GM19240 (cell line): ENCODE measurements at regions not wholly inside any gene's neighbourhood (a gene's known extent, or its start where the extent isn't known, plus 50 kb on each side); places are given as distances from the start of the nearest gene placed in this dataset.

Source experiments
- DNase-seq: peaks from one replicate; pipeline ENCODE4 v3.0.0; 2011; ENCODE audit warnings: low spot score; ENCODE audit not compliant: insufficient read length

DNA sequence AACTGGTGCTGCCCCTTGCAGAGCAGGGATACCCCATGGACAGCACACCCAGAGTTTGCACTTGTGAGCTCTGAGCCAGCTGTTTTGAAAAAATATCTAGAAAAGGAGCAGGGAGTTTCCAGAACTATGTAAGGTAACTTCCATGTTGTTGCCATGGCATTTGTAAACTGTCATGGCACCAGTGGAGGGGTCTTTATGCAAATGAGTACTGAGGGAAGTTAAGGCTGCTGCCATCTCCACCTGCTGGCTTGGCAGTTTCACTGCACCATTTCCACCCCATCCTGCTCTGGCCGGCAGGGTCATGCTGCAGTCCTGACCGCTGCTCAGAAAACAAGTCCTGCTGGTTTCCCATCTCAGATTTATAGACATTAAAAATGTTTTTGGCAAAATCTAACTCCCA is 52.3 kb upstream of the SNTG2 start:
- no peak for DNase-seq

DNA sequence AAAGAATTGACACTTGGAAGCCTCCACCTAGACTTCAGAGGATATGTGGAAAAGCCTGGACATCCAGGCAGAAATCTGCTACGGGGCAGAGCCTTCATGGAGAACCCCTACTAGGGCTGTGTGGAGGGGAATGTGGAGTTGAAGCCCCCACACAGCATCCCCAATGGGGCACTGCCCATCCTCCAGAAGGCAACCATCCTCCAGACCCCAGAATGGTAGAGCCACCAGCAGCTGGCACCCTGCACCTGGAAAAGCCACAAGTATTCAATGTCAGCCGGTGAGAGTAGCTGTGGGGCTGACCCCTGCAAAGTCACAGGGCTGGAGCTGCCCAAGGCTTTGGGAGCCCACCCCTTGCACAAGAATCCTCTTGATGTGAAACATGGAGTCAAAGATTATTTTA is 53.6 kb upstream of the SNTG2 start:
- no peak for DNase-seq

- no peak for DNase-seq
These were observed 57.3 kb upstream of the SNTG2 start for GRCh38 chr2:893311-893710.

DNA sequence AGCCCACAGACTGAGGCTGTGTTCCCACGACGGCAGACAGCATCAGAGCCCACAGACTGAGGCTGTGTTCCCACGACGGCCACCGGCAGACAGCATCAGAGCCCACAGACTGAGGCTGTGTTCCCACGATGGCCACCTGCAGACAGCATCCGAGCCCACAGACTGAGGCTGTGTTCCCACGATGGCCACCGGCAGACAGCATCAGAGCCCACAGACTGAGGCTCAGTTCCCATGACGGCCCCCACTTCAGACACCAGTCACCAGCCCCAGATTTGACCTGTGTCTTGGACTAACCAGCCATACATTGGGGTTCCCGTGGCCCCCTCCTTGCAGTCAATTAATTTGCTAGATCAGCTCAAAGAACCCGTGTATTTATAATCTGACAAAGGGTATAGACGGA is 57.8 kb upstream of the SNTG2 start:
- no peak for DNase-seq

DNA sequence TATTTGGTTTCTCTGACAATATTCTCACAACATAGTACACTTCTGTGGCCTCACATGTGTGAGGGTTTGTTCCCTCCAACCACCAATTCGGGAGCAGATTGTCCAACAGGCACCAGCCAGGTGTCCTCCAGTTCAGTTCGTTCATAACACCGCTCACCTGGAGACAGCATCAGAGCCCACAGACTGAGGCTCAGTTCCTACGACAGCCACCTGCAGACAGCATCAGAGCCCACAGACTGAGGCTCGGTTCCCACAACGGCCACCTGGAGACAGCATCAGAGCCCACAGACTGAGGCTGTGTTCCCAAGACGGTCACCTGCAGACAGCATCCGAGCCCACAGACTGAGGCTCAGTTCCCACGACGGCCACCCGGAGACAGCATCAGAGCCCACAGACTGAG is 58.2 kb upstream of the SNTG2 start:
- no peak for DNase-seq

DNA sequence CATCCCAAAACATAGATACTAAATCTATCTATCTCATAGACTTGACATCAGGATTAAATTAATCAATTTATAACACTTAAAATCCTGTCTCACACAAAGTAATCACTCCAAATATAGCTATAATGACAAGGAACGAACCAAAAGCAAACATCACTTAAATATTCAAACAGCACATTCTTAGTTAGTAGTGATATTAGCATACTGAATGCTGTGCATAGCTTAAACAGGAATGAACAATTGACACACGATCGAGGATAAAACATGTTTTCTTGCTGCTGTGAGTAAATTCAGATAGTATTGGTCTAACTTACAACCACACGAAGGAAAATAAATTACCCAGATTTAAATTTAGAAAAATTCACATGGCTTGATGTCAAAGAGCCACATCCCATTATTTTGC is 58.9 kb upstream of the SNTG2 start:
- no peak for DNase-seq

DNA sequence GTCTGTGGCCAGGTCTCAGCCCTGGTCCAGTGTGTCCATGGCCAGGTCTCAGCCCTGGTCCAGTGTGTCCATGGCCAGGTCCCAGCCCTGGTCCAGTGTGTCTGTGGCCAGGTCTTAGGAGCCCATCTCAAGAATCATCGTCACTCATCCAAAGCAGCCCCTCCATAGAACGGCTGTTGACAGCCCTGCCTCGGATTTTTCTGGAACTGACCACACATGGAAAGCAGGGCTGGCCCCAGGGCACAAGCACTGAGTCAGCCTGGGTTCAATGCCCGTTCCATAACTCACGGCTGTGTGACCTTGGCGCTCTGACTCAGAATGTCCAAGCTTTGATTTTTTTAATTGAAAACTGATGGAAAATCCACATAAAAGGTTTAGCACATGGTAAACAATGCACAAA is 59.9 kb upstream of the SNTG2 start:
- DNase-seq, result no peak

- no peak for DNase-seq
These were observed 60.4 kb upstream of the SNTG2 start for GRCh38 chr2:890214-890613.

DNA sequence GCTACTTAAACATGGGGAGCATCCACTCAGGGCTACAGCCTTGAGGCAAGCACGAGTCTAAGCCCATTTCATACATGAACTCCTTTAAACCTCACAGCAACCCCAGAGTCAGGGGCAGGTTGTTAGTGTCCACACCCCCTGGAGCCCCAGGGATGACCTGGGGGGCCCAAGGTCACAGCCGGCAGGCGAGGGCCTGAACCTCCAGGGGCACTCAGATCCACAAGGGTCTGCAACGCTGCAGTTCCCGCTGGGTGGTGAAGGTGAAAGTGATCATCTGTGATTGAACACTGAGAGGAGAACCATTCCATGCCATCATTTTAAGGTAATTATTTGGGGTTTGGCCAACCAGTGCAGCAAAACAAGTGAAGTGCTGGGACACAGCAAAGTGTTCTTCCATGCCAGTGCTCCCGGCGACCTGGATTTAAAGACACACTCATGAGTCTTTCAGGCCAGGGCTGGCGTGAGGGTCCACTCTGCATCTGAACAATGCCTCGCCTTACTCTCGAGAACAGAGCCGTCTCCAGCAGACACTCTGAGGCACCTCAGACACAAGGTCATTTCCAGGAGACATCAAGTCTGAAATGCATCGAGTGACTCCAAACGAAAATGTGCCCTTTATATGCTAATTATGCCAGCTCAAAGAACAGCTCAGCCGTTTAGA is 61.6 kb upstream of the SNTG2 start:
- DNase-seq, result no peak

GRCh38 chr2:888211-888801 is 62.3 kb upstream of the SNTG2 start:
- no peak for DNase-seq

- no peak for DNase-seq
These were observed 63.0 kb upstream of the SNTG2 start for GRCh38 chr2:887639-888038.

GRCh38 chr2:886072-887022 is 64.3 kb upstream of the SNTG2 start:
- no peak for DNase-seq

DNA sequence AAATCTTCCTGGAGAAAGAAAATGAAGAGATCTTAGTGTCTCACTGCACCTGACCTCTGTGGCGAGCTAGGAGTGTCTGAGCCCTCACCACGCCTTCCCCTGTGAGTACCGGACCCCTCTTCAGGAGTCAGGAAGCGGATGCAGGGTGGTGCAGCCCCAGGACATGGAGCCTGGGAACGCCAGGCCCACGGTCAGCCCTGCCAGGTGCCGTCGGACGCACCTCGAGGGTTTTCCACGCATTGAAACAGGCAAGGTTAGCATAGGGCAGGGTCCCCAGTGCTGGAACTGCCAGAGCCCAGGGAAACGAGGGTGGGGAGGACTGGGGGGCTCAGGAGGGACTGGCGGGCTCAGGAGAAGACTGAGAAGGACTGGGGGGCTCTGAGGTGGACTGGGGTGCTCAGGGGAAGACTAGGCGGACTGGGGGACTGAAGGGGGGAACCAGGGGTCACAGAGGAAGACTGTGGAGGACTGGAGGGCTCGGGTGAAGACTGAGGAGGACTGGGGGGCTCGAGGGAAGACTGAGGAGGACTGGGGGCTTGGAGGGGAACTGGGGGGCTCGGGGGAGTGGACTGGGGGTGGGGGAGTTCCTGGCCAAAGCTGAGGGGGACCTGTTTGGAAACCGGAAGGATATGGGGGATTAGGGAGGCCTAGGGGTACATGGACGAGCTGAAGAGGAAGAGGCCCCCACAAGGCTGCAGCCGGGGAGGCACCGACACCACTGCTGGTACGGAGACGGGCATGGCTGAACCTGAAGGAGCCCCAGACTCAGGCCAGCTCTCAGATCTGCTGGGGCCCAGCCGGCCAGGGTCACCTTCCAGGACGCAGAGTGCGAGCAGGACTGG is 65.2 kb upstream of the SNTG2 start:
- DNase-seq, result no peak

- no peak for DNase-seq
These were observed 66.6 kb upstream of the SNTG2 start for GRCh38 chr2:883803-884748.

GRCh38 chr2:883260-883802 is 67.3 kb upstream of the SNTG2 start:
- DNase-seq, result no peak

DNA sequence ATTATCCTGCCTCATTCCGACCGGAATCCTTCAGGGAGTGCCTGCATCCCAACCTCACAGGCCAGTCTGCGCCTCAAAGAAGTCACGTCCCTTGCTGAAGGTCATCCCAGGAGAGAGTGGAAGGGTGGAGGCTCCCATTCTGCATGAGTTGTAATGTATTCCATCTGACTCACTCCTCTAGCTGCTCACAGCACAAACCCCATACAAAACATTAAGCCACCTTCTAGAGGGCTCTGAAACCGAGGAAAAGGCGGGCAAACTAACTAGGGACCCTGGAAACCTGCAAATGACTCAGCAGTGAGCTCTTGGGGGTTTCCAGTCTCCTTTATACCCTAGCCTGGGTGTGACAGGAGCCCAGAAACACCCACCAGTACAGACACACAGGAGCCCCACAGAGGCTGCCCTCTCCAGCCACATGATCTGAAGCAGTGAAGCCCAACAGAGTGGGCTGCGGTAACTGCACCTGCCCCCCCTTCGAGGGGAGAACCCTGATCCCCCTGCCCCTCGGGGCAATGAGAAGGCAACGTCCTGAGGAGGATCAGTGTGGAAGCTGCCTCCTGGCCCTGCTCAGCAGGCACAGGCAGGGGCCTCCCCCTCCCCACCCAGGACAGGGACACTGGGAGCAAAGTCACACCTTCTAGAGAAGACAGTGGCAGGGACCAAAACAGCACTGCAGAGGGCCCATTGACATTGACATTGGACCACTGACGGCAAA is 69.3 kb upstream of the SNTG2 start:
- DNase-seq, result no peak

DNA sequence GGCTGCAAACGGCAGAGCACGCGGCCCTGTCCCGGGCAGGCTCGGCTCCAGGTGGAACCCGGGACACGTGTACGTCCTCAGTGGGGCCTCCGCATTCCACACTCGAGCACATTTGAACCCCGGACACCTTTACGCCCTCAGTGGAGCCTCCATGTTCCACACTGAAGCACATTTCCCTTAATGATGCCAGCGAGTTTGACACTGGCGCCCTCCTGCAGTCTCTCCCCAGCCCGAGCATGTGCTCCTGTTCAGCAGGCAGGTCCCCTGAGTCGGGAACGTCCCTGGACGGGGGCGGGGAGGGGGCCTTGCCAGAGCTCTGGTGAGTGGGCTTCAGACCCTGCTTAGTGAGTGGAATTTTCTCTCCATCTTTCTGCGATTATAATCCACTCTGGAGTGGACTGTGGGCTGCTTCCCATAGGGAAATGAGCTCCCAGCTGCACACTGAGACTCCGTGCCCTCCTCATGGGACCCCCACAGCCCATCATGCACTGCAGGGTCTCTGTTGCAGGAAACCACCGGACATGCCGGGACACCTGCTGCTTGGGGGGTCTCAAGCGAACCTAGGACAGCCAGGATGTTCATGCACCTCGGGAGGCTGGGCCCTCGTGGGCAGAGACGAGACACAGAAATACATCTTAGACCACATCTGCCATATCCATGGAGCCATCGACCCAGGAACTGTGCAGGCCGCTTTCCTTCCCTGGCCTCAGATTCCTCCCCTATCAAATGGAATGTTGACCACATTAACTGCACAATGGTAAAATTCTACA is 70.3 kb upstream of the SNTG2 start:
- no peak for DNase-seq

GRCh38 chr2:879540-879939 is 71.1 kb upstream of the SNTG2 start:
- no peak for DNase-seq
